PC-3 (cell line): ENCODE measurements at regions not wholly inside any gene's neighbourhood (a gene's known extent, or its start where the extent isn't known, plus 50 kb on each side); places are given as distances from the start of the nearest gene placed in this dataset.

Experiments
- ATAC-seq: fragments of 200-7000 bp; cut with Tn5 transposase; 2 replicates; pipeline ENCODE4 v1.9.1; 2020; ENCODE audit warnings: mild to moderate bottlenecking, moderate library complexity
- BruUV-seq: library from RNA; stranded (reverse); fragments of 400-500 nt; replicated peaks from 2 replicates; lab custom pipeline; 2021; lab: Mats Ljungman, UMichigan
- CTCF ChIA-PET: fragments of 300-600 bp; sonication (Branson Sonifier 250); formaldehyde crosslinking; loops from one replicate; lab custom pipeline; 2022; ENCODE audit warnings: antibody characterized with exemption; lab: Charles Lee
- POLR2A ChIA-PET: fragments of 300-600 bp; sonication (Branson Sonifier 250); formaldehyde crosslinking; loops from one replicate; lab custom pipeline; 2022; ENCODE audit warnings: antibody characterized with exemption; ENCODE audit not compliant: unreplicated experiment; lab: Charles Lee
- DNase-seq: peaks from one replicate; pipeline ENCODE4 v3.0.0-alpha.2; 2015
- H2AFZ ChIP-seq: fragments of 300-600 bp; sonication (generic); 2 replicates; pipeline ENCODE4 v1.6.0; 2016; ENCODE audit warnings: antibody characterized with exemption, low read length
- H3F3A ChIP-seq: fragments of 300-600 bp; sonication (generic); one replicate; pipeline ENCODE4 v1.6.0; 2017; ENCODE audit warnings: antibody characterized with exemption, low read length, control low read depth, mild to moderate bottlenecking; ENCODE audit not compliant: unreplicated experiment
- H3K27ac ChIP-seq: fragments of 300-600 bp; sonication (generic); 2 replicates; pipeline ENCODE4 v1.5.1; 2016; ENCODE audit warnings: mild to moderate bottlenecking, low read length
- H3K27me3 ChIP-seq: fragments of 300-600 bp; sonication (generic); 2 replicates; pipeline ENCODE4 v1.6.1; 2016; ENCODE audit warnings: low read length, mixed read lengths
- H3K36me3 ChIP-seq: fragments of 300-600 bp; sonication (generic); 2 replicates; pipeline ENCODE4 v1.6.1; 2016; ENCODE audit warnings: low read depth, mixed run types, low read length, mixed read lengths
- H3K4me1 ChIP-seq: fragments of 300-600 bp; sonication (generic); 2 replicates; pipeline ENCODE4 v1.5.1; 2016; ENCODE audit warnings: low read length; ENCODE audit not compliant: insufficient read depth
- H3K4me2 ChIP-seq: fragments of 300-600 bp; sonication (generic); 2 replicates; pipeline ENCODE4 v1.6.0; 2016; ENCODE audit warnings: low read length
- H3K4me3 ChIP-seq: fragments of 300-600 bp; sonication (generic); 2 replicates; pipeline ENCODE4 v1.5.1; 2016; ENCODE audit warnings: mild to moderate bottlenecking, low read length, mixed read lengths
- H3K79me2 ChIP-seq: fragments of 300-600 bp; sonication (generic); 2 replicates; pipeline ENCODE4 v1.6.1; 2017; ENCODE audit warnings: low read length, mixed read lengths
- H3K9ac ChIP-seq: fragments of 300-600 bp; sonication (generic); 2 replicates; pipeline ENCODE4 v1.6.0; 2016; ENCODE audit warnings: mild to moderate bottlenecking, low read length
- H3K9me2 ChIP-seq: fragments of 300-600 bp; sonication (generic); replicated peaks from 2 replicates; pipeline ENCODE4 v1.6.1; 2016; ENCODE audit warnings: mixed run types, low read length, mixed read lengths
- H3K9me3 ChIP-seq: fragments of 300-600 bp; sonication (generic); 2 replicates; pipeline ENCODE4 v1.6.1; 2016; ENCODE audit warnings: low read length, mixed read lengths
- H4K20me1 ChIP-seq: fragments of 300-600 bp; sonication (generic); 2 replicates; pipeline ENCODE4 v1.6.1; 2016; ENCODE audit warnings: low read length, mixed read lengths
- CTCF ChIP-seq: fragments of 300-600 bp; sonication (generic); conservative IDR thresholded peaks from 2 replicates; pipeline ENCODE4 v1.5.1; 2017; ENCODE audit warnings: antibody characterized with exemption, low read depth, mild to moderate bottlenecking, low read length
- EZH2 ChIP-seq: fragments of 300-600 bp; sonication (generic); IDR thresholded peaks from one replicate; pipeline ENCODE4 v1.6.1; 2017; ENCODE audit warnings: antibody characterized with exemption, mild to moderate bottlenecking, low read length; ENCODE audit not compliant: unreplicated experiment
- EZH2phosphoT487 ChIP-seq: fragments of 300-600 bp; sonication (generic); IDR thresholded peaks from 2 replicates; pipeline ENCODE4 v1.6.1; 2018; ENCODE audit warnings: mild to moderate bottlenecking, antibody characterized with exemption, low read length, borderline replicate concordance
- intact Hi-C: fragments of 100-400 bp; cut with micrococcal nuclease; formaldehyde crosslinking; loops from 2 replicates; pipeline ENCODE4 v1.9.0; 2023

- CTCF ChIA-PET, result no interaction called here
These were observed 145.5 kb upstream of the DUSP21 start for GRCh38 chrX:44698357-44698756.

GRCh38 chrX:44693255-44693654 is 150.6 kb upstream of the DUSP21 start:
- no peak overlapping the region for H3K4me3 ChIP-seq
- H3K79me2 ChIP-seq, result no peaks in the 10 kb centered on the region
- intact Hi-C loops, result no loop called here
- no peaks in the 10 kb centered on the region for H3K36me3 ChIP-seq
- no peaks in the 10 kb centered on the region for H3K4me1 ChIP-seq
- no peak for TF ChIP-seq CTCF
- no peak for TF ChIP-seq EZH2
- TF ChIP-seq EZH2phosphoT487, result no peak
- no peaks in the 10 kb centered on the region for H3F3A ChIP-seq
- DNase-seq (no peak), ATAC-seq (no peak)
- no TSS peak for BruUV-seq
- H4K20me1 ChIP-seq, result no peaks in the 10 kb centered on the region
- no peak overlapping the region for H3K27ac ChIP-seq
- POLR2A ChIA-PET, result interaction anchor here (0.5 kb wide), 1 partner anchor 12 kb away, joined by 10 read pairs; no protein-coding TSS in a partner anchor
- no peak overlapping the region for H3K9ac ChIP-seq
- H2AFZ ChIP-seq, result no peak overlapping the region
- CTCF ChIA-PET, result no interaction called here
- H3K4me2 ChIP-seq, result no peak overlapping the region
- H3K27me3 ChIP-seq, result no peaks in the 10 kb centered on the region
- no peaks in the 10 kb centered on the region for H3K9me3 ChIP-seq
- H3K9me2 ChIP-seq, result no peaks in the 10 kb centered on the region

More at GRCh38 chrX:44698357-44698756, 145.5 kb upstream of the DUSP21 start:
- ATAC-seq (no peak), DNase-seq (no peak)
- H3K4me2 ChIP-seq, result no peak overlapping the region
- H2AFZ ChIP-seq, result no peak overlapping the region
- TF ChIP-seq CTCF (no peak), EZH2 (no peak), EZH2phosphoT487 (no peak)
- intact Hi-C loops, result no loop called here
- H3K36me3 ChIP-seq, result no peaks in the 10 kb centered on the region
- BruUV-seq, result no TSS peak
- H3K27ac ChIP-seq, result no peak overlapping the region
- H3K9me2 ChIP-seq, result no peaks in the 10 kb centered on the region
- H4K20me1 ChIP-seq, result no peaks in the 10 kb centered on the region
- POLR2A ChIA-PET, result no interaction called here
- no peaks in the 10 kb centered on the region for H3K4me1 ChIP-seq
- no peak overlapping the region for H3K4me3 ChIP-seq
- no peaks in the 10 kb centered on the region for H3K9me3 ChIP-seq
- H3F3A ChIP-seq, result no peaks in the 10 kb centered on the region
- no peak overlapping the region for H3K9ac ChIP-seq
- no peaks in the 10 kb centered on the region for H3K27me3 ChIP-seq
- no peaks in the 10 kb centered on the region for H3K79me2 ChIP-seq

DNA sequence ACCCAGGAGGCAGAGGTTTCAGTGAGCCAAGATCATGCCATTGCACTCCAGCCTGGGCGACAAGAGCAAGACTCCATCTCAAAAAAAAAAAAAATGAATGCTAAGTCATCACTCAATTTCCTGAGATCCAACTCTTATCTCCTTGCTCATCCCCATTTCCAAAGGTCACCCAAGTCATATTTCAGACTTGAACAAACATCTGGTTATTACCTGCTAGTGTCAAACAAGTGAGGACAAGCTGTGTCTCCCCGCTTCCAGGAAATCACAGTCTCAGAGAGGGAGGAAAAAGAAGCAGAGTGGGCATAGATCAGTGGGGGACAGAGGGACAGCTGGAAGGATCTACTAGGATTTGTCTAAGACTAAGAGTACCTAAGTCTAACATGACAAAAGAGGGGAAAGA is 147.5 kb upstream of the FUNDC1 start:
- CTCF ChIA-PET, result no interaction called here
- no peaks in the 10 kb centered on the region for H3F3A ChIP-seq
- DNase-seq (no peak), ATAC-seq (no peak)
- H3K4me1 ChIP-seq, result peaks cover 15% of the 10 kb centered on the region
- H3K9me3 ChIP-seq, result no peaks in the 10 kb centered on the region
- no peaks in the 10 kb centered on the region for H3K79me2 ChIP-seq
- no peak overlapping the region for H3K27ac ChIP-seq
- no peaks in the 10 kb centered on the region for H4K20me1 ChIP-seq
- H3K27me3 ChIP-seq, result no peaks in the 10 kb centered on the region
- no peak overlapping the region for H3K4me3 ChIP-seq
- no TSS peak for BruUV-seq
- H2AFZ ChIP-seq, result no peak overlapping the region
- H3K9ac ChIP-seq, result no peak overlapping the region
- POLR2A ChIA-PET, result no interaction called here
- no peak for TF ChIP-seq EZH2phosphoT487
- TF ChIP-seq CTCF, result no peak
- TF ChIP-seq EZH2, result no peak
- no peak overlapping the region for H3K4me2 ChIP-seq
- no peaks in the 10 kb centered on the region for H3K36me3 ChIP-seq
- H3K9me2 ChIP-seq, result no peaks in the 10 kb centered on the region
- intact Hi-C loops, result no loop called here
